Activated CD4-positive, alpha-beta T cell treated with anti-CD3 and anti-CD28 coated beads, Interleukin-2, Interleukin-6, amounts not matched to agents 100 ng/mL and 50 ng/mL, durations not matched to agents 16 hours and 8 hours (primary cell): ENCODE measurements at regions not wholly inside any gene's neighbourhood (a gene's known extent, or its start where the extent isn't known, plus 50 kb on each side); places are given as distances from the start of the nearest gene placed in this dataset.
"Not testable (repeated sequence)": the region's sequence is repeated elsewhere in the genome, so short reads cannot be mapped to it uniquely, and the experiment has no call there.

Experiments
- DNase-seq: peaks from one replicate; pipeline ENCODE4 v3.0.0-alpha.2; 2020

DNA sequence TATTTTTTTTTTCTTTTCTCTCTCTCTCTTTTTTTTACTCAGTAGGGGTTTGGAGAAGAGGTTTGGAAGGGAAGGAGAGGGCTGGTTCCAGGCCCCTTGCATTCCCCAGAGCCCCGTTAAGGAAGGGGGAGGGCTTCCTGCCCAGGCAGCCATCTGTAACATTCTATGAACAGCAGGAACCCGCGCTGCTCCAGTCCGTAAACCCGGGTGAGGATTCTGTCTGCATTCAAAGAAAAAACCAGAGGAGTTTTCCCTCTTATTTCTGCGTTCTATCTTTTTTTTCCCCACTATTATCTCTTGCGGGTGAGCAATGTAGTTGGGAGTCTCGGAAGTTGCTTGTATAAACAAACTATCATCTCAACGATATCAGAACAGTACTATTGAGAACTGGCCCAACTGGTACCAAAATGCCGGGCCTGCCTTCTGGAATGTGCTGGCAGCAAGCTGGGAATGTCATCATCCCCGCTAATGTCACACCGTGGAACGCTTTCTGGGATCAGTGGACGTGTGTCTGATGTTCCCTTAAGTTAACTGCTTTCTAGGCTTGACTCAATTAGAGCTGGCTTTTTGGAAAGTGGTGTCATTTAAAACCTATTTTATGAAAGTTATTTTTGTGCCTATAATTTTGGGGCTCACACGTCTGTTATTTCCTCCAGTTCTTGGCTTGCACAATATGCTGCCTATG, 153.1 kb upstream of the MEOX2 start:
- no peak for DNase-seq

GRCh38 chr7:15838265-15838664, 151.8 kb upstream of the MEOX2 start:
- no peak for DNase-seq

DNA sequence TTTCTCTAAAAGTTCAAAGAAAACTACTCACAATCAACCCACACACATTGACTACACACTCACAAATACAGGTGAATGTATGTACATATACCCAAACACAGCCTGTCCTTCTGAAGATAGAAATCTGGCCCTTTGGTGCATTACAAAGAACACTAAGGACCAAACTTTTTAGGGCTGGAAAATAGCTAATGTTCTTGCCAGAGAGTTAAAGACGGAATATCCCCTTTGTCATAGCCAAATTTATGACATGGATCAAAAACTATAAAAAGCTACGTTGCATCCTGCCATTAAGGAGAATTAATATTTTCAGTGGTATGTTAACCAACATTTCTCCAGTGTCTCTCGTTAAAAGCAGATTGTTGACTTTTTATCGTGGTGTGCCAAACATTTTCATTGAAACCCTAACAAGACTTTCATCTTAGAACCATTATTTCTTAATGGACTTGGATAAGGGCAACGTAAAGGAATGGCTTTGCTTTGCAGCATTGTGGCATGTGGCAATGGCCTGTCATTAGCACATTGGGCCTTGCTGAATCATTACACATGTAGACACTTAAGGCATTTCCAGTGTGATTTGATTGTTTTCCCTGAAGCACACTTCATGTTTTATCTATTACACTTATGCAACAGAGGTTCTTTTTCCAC, 150.9 kb upstream of the MEOX2 start:
- DNase-seq: no peak

- DNase-seq: no peak
Observed at GRCh38 chr7:15836651-15837050, 150.2 kb upstream of the MEOX2 start.

- no peak for DNase-seq
Observed at GRCh38 chr7:15836041-15836440, 149.6 kb upstream of the MEOX2 start.

- no peak for DNase-seq
Observed at GRCh38 chr7:15834446-15834845, 148.0 kb upstream of the MEOX2 start.

DNA sequence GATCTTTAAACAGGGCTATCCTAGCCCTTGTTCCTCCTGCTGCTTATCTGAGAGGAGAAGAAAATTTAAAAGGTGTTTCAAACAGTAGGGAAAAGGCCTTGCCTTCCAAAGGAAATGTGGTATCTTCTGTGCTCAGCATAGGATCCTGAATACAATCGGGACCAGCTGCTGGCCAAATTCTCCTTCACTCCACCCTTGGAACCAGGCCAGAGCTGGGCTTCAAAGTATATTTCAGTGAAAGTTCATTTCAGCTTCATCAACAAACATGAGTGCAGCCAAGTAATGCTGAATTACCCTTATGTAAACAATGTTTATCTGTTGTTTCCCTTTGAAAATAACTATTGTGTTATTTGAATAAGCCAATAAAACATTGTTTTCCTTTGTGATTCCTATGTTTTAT, 146.5 kb upstream of the MEOX2 start:
- DNase-seq: no peak

DNA sequence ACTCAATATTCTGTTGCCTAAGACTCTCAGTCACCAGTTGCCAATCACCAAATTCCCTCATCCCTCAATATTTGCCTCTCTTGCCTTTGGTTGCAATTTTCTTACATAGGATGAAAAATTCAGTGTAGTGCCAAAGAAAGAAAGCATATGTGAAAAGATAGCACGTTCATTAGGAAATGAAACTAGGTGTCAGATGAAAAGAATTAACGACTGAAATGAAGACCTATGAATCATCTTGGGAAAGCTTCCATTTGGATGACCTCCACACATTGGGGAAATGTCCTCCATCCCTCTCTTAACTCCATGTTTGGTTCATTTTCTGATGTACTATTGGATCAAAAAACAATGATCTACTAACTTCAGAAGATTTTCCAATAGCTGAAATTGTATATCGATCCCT, 145.1 kb upstream of the MEOX2 start:
- no peak for DNase-seq

GRCh38 chr7:15829691-15830090, 143.2 kb upstream of the MEOX2 start:
- DNase-seq: no peak

DNA sequence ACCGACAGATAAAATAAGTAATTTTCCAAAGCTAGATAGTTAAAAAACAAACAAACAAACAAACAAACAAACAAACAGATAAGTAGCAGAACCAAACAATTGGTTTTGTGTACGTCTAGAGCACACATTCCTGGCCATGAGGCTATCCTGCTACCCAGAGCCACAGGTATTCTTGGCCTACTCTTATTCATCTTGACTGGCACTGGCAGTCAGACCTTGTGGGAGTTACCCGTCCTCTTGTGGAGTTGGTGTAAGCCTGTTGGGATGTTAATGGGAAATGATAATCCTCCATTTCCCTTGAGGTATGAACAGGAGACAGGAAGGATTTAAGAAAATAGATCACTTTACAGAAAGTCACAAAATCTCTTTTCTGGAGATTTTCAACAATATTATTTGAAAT, 142.4 kb upstream of the MEOX2 start:
- no peak for DNase-seq

DNA sequence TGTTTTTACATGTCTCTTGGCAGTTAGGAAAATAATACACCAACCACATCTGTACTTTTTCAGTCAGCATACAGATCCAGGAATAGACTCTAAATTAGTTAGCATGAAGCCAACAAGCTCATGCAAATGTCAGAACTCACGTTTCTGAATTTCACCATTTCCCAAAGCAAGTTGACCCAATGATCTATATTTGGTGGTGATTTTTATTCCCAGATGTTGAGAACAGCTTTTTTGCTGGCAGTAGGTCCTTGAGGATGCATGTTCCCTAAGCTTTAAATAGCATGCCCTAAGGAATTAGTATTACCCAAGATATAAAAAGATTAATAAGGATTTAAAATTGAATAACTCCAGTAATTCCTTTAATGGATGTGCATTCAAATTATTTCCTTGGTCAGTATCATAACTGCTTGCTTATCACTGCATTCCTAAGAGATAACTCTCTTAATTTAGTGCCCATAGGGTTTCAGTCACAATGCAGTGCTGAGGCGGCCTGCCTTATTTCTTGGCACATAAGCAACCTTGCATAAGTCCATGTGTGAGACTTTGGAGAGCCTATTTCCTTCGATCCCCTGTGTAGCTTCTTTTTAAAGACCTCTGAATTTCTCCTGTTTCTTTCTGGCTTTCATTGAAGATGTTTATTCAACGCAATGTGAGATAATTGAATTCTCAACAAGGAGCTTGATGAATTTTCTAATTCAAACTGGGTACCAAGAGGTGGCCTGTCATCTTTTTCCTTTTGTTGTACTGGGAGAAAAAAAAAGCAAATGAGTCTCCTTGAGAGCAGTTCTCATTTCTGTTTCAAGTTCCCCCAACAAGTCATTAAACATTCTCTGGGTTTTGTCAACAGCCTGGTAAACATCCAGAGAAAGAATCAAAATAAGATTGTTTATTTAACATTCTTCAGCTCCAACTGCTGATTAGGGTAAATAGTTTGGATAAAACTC, 135.3 kb upstream of the MEOX2 start:
- no peak for DNase-seq

GRCh38 chr7:15820319-15820718, 133.8 kb upstream of the MEOX2 start:
- DNase-seq: no peak

GRCh38 chr7:15816835-15817426, 130.4 kb upstream of the MEOX2 start:
- DNase-seq: no peak

DNA sequence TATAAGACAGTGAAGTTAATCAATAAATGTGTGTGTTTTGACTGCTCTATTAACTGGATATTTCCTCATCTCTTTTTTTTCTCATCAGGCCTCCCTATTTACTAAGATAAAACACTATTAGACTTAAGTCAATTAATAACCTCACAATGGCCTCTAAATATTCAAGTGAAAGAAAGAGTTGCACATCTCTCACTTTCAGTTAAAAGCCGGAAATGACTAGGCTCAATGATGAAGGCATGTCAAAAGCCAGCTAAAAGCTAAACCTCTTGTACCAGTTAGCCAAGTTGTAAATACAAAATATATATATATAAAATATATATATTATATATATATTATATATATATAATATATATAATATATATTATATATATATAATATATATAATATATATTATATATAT, 127.0 kb upstream of the MEOX2 start:
- DNase-seq: no peak

DNA sequence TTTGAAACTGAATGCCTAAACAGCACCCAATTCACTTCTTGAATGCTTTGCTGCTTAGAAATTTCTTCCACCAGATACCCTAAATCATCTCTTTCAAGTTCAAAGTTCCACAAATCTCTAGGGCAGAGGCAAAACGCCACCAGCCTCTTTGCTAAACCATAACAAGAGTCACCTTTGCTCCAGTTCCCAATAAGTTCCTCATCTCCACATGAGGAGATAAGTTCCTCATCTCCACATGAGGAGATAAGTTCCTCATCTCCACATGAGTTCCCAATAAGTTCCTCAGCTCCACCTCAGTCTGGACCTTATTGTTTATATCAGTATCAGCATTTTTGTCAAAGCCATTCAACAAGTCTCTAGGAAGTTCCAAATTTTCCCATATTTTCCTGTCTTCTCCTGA, 123.9 kb upstream of the MEOX2 start:
- not testable (repeated sequence) for DNase-seq

- not testable (repeated sequence) for DNase-seq
Observed at GRCh38 chr7:15809936-15810335, 123.5 kb upstream of the MEOX2 start.

DNA sequence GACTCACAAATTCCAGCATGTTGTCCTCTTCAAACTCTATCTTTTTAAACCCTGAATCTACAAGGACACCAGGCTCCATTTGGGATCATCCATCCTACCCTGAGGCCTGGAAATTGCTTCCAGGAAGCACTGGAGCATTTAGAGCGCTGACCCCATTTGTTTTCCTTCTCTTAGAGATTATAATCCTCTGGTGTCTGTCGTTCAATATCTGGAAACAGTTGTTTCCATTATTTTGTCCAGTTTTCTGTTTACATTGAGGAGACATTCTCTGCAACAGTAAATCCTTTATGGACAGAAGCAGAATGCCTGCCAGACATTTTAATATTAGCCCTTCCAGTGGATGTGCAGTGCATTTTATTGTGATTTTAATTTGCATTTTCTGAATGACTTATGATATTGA, 119.4 kb upstream of the MEOX2 start:
- no peak for DNase-seq

DNA sequence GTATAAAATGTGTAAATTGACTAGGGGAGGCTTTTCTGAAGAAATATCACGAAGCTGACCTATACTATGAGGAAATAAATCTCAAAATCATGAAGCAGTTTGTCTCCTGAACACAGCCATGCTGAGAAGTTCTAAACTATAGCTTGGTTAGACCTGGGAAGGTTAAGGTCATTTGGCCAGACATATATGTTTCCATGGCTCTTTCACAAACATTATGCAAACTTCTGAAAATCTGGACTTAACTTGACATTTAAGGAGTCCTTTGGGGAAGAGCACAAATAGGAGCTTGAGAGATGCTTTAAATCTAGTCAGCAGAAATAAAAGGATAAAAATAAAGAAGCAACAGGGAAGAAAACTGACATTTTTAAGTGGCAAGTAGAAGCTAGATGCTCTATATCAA, 115.9 kb upstream of the MEOX2 start:
- no peak for DNase-seq

DNA sequence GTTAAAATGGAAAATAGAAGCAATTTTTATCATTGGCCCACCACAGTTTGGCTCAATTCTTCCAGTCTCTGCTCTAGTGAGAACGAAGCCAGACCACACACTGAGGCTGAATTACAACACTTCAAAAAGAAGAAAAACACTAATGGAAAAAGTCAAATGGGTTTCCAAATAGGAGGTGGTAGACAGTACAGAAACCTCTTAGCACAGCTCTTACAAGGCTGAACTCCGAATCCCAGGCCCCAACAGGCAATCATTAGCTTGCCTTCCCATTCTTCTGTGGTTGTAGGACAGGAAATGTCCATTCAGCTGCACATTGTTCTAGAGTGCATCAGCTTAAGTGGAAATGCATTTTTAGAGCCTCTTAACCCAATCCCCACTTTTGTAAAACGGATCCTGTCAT, 115.1 kb upstream of the MEOX2 start:
- no peak for DNase-seq

DNA sequence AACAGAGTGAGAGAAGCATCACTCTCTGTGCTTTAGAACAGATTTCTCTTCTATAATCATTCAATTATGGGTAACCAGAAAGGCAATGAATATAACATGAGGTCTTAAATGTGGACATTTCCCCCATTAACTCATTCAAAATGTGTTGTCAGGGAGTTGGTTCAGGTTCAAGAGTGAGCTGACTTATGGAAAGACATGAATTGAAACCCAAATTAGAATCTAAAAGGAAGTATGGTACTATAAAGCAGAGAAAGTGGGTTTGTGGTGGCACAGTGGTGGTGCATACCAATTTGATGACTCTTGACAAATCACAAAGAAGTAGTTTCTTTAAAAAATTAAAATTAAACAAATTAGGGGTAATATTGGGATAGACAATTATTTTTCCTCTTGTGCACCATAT, 114.6 kb upstream of the MEOX2 start:
- DNase-seq: no peak

GRCh38 chr7:15798081-15798480, 111.6 kb upstream of the MEOX2 start:
- DNase-seq: no peak

DNA sequence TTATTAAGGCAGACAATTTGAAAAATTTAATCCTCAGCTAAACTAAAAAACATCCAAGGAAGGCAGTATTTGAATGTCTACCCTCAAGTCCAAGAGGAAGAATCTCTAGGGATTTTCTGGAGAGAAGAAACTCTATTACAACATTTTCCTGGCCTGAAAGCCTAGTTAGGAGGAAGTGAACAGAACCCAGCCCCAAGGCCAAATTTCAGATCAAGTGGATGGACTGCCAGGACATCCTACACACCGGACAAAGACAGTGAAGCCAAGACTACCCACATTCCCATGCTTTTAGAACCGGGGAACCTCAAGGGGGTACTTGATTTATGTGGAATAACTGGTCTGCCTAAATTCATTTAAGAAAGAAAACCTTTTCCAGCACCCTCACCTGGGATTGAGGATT, 108.9 kb upstream of the MEOX2 start:
- no peak for DNase-seq

DNA sequence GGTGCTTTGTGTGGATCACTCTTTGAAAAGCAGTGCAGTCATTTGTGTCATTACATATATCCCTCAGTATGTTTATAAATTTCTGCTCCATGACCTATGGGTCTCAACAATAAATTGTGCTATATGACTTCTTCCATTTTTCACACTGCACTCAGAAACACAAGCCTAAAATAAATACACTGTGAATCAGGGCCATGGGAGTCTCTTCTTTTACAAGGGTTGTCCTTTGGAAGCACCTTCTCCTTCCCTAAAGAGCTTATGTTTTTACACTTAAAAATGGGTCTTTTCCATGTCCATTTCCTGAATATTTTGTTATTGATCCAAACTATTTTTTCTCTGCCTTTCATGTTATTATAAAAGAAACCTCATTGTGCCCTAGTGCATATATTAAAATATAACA, 108.3 kb upstream of the MEOX2 start:
- DNase-seq: no peak

- DNase-seq: no peak
Observed at GRCh38 chr7:15784694-15785030, 98.2 kb upstream of the MEOX2 start.
